HepG2 (cell line): ENCODE measurements at regions not wholly inside any gene's neighbourhood (a gene's known extent, or its start where the extent isn't known, plus 50 kb on each side); places are given as distances from the start of the nearest gene placed in this dataset.
A peak's percentile ranks its signal among the peaks of the same experiment; 100 is the strongest.

Experiments used
- BCL6 ChIP-seq: IDR thresholded peaks from 2 replicates; pipeline ENCODE4 v1.6.1; 2016; ENCODE audit warnings: missing genetic modification reagents, missing compliant biosample characterization
- HNF1B ChIP-seq: sonication (generic); formaldehyde crosslinking; IDR thresholded peaks from 2 replicates; pipeline ENCODE4 v1.5.1; 2020; ENCODE audit warnings: mild to moderate bottlenecking, moderate library complexity, missing genetic modification reagents
- IKZF4 ChIP-seq: sonication (generic); formaldehyde crosslinking; IDR thresholded peaks from 2 replicates; pipeline ENCODE4 v1.5.1; 2020; ENCODE audit warnings: borderline replicate concordance, mild to moderate bottlenecking, low read depth, missing genetic modification reagents; ENCODE audit errors: not compliant biosample characterization
- KAT7 ChIP-seq: IDR thresholded peaks from 2 replicates; pipeline ENCODE4 v1.6.1; 2018; ENCODE audit warnings: borderline replicate concordance, missing compliant biosample characterization
- MEF2D ChIP-seq: sonication (generic); formaldehyde crosslinking; IDR thresholded peaks from 2 replicates; pipeline ENCODE4 v1.5.1; 2020; ENCODE audit warnings: mild to moderate bottlenecking, missing genetic modification reagents
- NCOA5 ChIP-seq: sonication (generic); formaldehyde crosslinking; IDR thresholded peaks from 2 replicates; pipeline ENCODE4 v1.4.0; 2020; ENCODE audit warnings: missing genetic modification reagents
- PAXIP1 ChIP-seq: sonication (generic); formaldehyde crosslinking; conservative IDR thresholded peaks from 2 replicates; pipeline ENCODE4 v1.4.0; 2020; ENCODE audit warnings: mild to moderate bottlenecking, missing genetic modification reagents, moderate library complexity
- SP140L ChIP-seq: sonication (generic); formaldehyde crosslinking; IDR thresholded peaks from 2 replicates; pipeline ENCODE4 v1.4.0; 2020; ENCODE audit warnings: missing genetic modification reagents, borderline replicate concordance
- SRF ChIP-seq: IDR thresholded peaks from 2 replicates; pipeline ENCODE4 v1.6.1; 2011; ENCODE audit warnings: mild to moderate bottlenecking, low read depth, low read length, moderate library complexity
- TFAP4 ChIP-seq: sonication (generic); IDR thresholded peaks from 2 replicates; pipeline ENCODE4 v1.6.1; 2016; ENCODE audit warnings: low read depth, borderline replicate concordance
- XRCC5 ChIP-seq: fragments of 200-400 bp; formaldehyde crosslinking; optimal IDR thresholded peaks from 2 replicates; pipeline ENCODE3; 2017; ENCODE audit warnings: mild to moderate bottlenecking, low read length
- ZBED4 ChIP-seq: sonication (generic); formaldehyde crosslinking; IDR thresholded peaks from 2 replicates; pipeline ENCODE4 v1.4.0; 2020; ENCODE audit warnings: missing genetic modification reagents, borderline replicate concordance
- ZBTB1 ChIP-seq: sonication (generic); formaldehyde crosslinking; IDR thresholded peaks from 2 replicates; pipeline ENCODE4 v1.4.0; 2020; ENCODE audit warnings: missing genetic modification reagents, borderline replicate concordance
- ZNF124 ChIP-seq: sonication (generic); formaldehyde crosslinking; IDR thresholded peaks from 2 replicates; pipeline ENCODE4 v1.4.0; 2020; ENCODE audit warnings: missing genetic modification reagents
- ZNF20 ChIP-seq: sonication (generic); formaldehyde crosslinking; IDR thresholded peaks from 2 replicates; pipeline ENCODE4 v1.4.0; 2020; ENCODE audit warnings: mild to moderate bottlenecking, moderate library complexity, missing genetic modification reagents
- ZNF546 ChIP-seq: sonication (generic); formaldehyde crosslinking; conservative IDR thresholded peaks from 2 replicates; pipeline ENCODE4 v1.8.1; 2023; ENCODE audit warnings: mild to moderate bottlenecking, missing genetic modification reagents
- ZNF567 ChIP-seq: sonication (generic); formaldehyde crosslinking; IDR thresholded peaks from 2 replicates; pipeline ENCODE4 v1.8.1; 2023; ENCODE audit warnings: mild to moderate bottlenecking, missing genetic modification reagents, borderline replicate concordance
- ZNF660 ChIP-seq: sonication (generic); formaldehyde crosslinking; IDR thresholded peaks from 2 replicates; pipeline ENCODE4 v1.5.1; 2020; ENCODE audit warnings: mild to moderate bottlenecking, low read depth, missing genetic modification reagents, borderline replicate concordance
- ZNF790 ChIP-seq: sonication (generic); formaldehyde crosslinking; IDR thresholded peaks from 2 replicates; pipeline ENCODE4 v1.8.0; 2022; ENCODE audit warnings: missing genetic modification reagents, mild to moderate bottlenecking, borderline replicate concordance

GRCh38 chr2:43131051-43131889, 95.1 kb downstream of the ZFP36L2 start (continued):
- TF ChIP-seq ZNF20 (CRISPR knock-in tag) = no peak
- peak; percentile 85 for TF ChIP-seq ZNF790 (CRISPR knock-in tag)
- TF ChIP-seq IKZF4 (CRISPR knock-in tag) = no peak
- no peak for TF ChIP-seq NCOA5 (CRISPR knock-in tag)
- TF ChIP-seq ZNF567 (CRISPR knock-in tag) = no peak
- TF ChIP-seq PAXIP1 = peak; percentile 78
- peak; percentile 34; the same call in 1 of the 2 replicates for TF ChIP-seq BCL6 (CRISPR knock-in tag)
- TF ChIP-seq ZNF660 = no peak
- no peak for TF ChIP-seq ZBTB1 (CRISPR knock-in tag)
- TF ChIP-seq ZNF124 (CRISPR knock-in tag) = no peak
- peak; percentile 88 for TF ChIP-seq HNF1B
- TF ChIP-seq KAT7 (CRISPR knock-in tag) = peak; percentile 78; the same call in 1 of the 2 replicates
- TF ChIP-seq SRF = no peak
- no peak for TF ChIP-seq MEF2D (CRISPR knock-in tag)
- no peak for TF ChIP-seq ZBED4 (CRISPR knock-in tag)
- TF ChIP-seq XRCC5 = peak; percentile 83
- 0 out of 2 replicates have a peak, but pooled peaks have one; percentile 59 for TF ChIP-seq ZNF546 (CRISPR knock-in tag)
- peak; percentile 83 for TF ChIP-seq TFAP4
- TF ChIP-seq SP140L = 0 out of 2 replicates have a peak, but pooled peaks have one; percentile 15
